SKM-1 treated with dmso at 0.1 percent for 144 hours (cell line): ENCODE measurements at regions not wholly inside any gene's neighbourhood (a gene's known extent, or its start where the extent isn't known, plus 50 kb on each side); places are given as distances from the start of the nearest gene placed in this dataset.
"Not testable (repeated sequence)": the region's sequence is repeated elsewhere in the genome, so short reads cannot be mapped to it uniquely, and the experiment has no call there.

Experiments used
- DNase-seq: peaks from one replicate; lab custom pipeline; 2025; ENCODE audit not compliant: unreplicated experiment; lab: John Stamatoyannopoulos, UW

DNA sequence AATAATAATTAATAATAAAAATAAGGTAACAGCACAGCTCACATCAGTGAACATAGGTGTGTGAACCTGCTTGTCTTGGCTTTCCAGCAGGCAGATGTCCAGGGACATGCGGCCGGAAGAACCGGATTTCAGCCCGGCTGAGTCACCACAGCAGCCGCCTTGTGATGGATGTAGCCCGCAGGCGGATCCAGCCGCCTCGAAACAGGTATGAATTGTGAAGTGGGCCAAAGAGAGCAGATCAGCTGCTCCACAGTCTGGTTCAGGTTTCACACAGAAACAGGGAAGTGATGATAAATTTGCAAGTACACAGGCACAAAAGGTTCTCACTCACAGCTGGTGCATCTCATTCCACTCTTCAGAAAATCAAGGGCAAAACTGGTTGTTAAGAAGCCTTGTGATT lies 55.1 kb downstream of the ID4 start:
- no peak for DNase-seq

DNA sequence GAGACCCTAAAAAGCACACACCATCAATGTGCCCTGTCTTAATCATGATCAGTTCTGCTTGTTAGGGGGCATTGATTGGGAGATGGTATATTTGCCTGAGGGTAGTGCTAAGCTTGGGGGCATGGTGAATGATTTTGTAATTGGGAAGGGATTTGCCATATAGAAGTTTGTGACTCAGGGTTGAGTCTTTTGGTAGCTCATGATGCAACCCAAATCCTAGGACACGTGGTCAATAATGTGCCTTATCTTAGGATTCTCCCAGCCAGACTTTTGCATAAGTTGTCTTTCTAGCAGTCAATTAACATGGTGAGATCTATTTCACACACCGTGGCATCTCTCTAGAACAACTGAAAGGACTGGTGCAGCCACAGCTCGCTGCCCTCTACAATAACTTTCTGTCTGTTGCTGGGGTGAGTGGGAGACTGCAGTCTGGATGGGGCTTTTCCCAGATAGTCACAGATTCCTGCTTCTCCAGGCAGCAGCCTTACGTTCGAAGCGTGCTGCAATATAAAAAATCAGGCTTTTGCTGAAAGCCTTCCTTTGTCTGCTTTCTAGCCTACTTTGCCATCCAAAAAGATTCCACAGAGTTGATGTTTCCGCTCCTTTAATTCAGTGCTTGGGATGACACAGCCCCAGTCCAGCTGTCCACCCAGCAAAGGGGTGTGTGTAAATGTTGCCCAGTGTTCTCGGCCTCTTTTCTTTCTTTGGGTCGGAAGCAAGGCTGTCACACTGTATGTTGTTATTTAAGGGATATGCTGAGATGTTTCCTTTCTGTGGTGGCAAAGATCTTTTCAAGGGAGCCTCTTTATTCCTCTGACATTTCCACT lies 58.9 kb downstream of the ID4 start:
- DNase-seq, result no peak

- no peak for DNase-seq
Observed at GRCh38 chr6:19896693-19897010, 59.5 kb downstream of the ID4 start.

DNA sequence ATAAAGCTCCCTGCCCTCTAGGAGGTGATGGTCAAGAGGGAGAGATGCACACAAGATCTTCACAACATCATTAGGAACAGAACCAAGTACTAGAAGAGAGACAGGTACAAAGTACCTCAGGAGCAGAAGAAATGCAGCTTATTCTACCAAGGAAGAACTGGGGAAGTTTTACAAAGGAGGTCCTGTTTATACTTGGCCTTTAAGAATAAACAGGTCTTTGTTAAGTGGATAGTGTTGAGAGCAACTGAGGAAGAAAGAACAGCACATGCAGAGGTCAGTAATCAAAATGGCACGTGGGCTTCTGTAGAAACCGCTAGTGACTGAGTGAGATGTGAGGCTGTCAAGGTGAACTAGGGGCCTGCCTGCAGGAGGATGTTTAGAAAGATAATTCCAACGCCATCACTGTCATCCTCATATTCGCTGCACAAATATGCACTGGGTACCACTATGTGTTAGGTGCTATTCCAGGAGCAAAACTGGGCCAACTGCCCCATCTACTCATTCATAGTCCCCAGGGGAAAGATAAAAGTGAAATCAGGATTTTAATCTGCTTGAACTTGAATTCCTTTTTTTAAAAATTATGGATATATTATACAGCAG lies 61.1 kb downstream of the ID4 start:
- DNase-seq, result no peak

- no peak for DNase-seq
Observed at GRCh38 chr6:19902201-19902600, 65.0 kb downstream of the ID4 start.

GRCh38 chr6:19904408-19904807 lies 67.2 kb downstream of the ID4 start:
- not testable (repeated sequence) for DNase-seq

GRCh38 chr6:19905584-19905983 lies 68.4 kb downstream of the ID4 start:
- DNase-seq, result no peak

DNA sequence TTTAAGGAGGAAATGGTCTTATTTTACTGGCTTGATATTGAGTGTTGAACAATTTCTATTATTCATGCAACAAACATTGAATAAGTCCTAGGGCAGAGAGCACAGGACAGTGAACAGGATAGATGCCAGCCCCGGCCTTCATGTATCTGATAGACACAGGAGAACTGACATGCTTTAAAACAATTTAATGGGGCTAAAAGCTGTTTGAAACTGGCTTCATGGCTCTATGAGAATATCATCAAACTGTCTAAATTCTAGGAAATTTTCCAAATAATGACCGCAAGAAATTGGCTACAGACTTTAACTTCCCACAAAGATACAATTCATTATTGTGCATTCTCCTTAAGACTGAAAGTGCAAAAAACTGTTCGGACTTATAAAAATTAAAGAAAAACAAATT lies 69.0 kb downstream of the ID4 start:
- no peak for DNase-seq

GRCh38 chr6:19911223-19911622 lies 74.1 kb downstream of the ID4 start:
- DNase-seq, result no peak

DNA sequence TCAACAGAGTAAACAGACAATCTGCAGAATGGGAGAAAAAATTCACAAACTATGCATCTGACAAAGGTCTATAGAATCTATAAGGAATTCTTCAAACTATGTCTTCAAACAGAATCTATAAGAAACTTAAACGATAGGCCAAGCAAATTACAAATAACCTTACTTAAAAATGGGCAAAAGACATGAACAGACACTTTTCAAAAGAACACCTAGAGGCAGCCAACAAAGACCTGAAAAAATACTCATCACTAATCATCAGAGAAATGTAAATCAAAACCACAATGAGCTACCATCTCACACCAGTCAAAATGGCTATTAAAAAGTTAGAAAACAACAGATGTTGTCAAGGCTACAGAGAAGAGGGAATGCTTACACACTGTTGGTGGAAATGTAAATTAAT lies 81.3 kb downstream of the ID4 start:
- no peak for DNase-seq

GRCh38 chr6:19921786-19922185 lies 84.6 kb downstream of the ID4 start:
- no peak for DNase-seq

DNA sequence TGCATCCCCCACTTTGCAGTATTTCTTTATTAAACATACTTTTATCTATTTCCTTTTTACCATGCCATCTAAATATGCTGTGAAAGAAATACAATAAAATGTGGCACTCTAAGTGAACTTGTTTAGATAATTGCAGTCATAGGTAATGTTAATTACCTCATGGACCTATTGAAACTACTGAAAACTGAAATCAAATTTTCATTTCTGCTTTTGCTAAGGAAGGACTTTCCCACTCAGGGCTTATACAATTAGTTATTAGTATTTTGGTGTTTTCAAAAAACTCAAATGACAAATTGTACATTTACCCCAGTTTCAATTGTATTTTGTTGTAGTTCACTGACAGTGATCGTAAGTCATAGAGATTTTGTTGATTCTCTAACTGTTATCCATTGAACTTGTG lies 88.4 kb downstream of the ID4 start:
- DNase-seq, result no peak

GRCh38 chr6:19928461-19928860 lies 91.3 kb downstream of the ID4 start:
- DNase-seq, result no peak

DNA sequence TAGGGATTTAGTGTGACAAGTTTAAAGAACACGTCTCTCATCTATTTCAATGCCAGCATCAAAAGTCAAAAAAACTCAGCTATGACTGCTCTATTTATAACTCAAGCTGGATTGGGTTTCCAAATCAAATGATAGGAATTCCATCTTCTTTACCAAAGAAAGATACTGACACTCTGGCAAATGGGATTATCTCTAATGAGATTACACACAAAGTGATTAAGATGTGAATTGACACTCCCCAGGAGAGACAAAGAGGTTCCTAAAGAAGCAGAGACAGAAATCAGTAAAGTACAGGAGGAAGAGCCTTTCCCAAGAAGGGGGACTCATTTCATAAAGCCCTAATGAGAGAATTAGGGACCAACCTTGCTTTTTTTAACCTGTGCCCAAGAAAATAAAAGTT lies 92.1 kb downstream of the ID4 start:
- no peak for DNase-seq

DNA sequence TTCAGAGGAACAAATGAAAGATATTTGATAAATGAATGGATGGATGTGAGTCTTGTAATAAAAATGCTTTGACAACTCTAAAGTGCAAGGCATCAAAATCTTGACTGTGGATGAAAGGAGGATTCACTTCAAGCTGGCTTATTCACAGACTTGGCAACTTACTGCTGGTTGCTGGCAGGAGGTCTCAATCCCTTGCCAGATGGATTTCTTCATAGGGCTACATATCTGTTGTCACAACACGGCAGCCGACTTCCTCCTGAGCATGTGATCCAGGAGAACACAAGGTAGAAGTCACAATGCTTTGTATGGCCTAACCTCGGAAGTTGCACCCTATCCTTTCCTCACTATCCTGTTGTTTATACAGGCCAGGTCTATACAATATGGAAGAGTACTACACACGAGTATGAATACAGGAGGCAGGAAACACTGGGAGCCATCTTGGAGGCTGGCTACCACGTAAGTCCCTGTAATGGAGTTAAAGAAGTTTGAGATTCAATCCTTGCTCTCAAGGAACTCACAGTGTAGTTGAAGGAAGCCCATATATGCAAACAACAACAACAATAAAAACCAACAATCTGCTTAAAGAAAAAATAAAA lies 97.9 kb downstream of the ID4 start:
- DNase-seq, result no peak

DNA sequence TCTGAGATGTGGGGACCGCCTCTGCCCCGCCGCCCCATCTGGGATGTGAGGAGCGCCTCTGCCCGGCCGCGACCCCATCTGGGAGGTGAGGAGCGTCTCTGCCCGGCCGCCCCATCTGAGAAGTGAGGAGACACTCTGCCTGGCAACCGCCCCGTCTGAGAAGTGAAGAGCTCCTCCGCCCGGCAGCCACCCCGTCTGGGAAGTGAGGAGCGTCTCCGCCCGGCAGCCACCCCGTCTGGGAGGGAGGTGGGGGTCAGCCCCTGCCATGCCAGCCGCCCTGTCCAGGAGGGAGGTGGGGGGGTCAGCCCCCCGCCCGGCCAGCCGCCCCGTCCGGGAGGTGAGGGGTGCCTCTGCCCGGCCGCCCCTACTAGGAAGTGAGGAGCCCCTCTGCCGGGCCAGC lies 102.2 kb downstream of the ID4 start:
- DNase-seq, result not testable (repeated sequence)

- DNase-seq, result not testable (repeated sequence)
Observed at GRCh38 chr6:19939926-19940325, 102.8 kb downstream of the ID4 start.

DNA sequence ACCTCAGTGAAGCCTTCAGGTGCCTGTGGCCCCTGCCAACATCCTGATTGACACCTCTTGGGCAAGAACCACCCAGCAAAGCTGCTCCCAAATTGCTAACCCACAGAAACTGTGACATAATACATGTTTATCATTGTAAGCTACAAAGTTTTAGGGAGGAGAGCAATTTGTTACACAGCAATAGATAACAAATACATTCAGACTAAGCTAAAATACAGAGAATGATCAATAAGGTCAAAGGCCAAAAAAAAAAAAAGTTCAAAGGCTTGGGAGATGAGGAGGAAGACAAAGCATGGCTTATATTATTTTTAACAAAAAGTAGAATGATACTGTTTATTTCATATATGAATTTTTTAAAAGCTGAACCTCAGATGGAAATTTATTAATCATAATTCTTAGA lies 105.9 kb downstream of the ID4 start:
- no peak for DNase-seq

DNA sequence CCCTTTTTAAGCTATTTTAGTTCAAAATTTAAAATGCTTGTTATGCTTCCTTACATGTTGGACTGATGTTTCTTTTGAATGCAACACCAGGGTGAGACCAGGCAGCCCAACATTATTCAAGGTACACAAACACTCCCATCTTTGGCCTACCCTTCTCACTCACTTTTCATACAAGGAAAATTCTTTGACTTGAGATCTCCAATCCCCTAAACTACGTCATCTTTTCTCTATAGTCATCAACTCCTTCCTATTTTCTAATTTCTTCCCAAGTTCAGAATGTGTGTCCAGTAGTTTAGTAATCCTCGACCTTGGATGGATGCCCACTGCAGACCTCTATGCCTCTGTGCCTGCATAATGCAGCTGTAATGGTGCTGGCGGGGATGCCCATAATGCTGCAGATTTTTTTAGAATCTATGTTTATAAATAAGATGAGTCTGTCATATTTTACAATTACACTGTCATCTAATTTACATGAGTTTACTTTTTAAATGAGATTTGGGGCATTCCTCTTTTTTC lies 108.7 kb downstream of the ID4 start:
- no peak for DNase-seq

DNA sequence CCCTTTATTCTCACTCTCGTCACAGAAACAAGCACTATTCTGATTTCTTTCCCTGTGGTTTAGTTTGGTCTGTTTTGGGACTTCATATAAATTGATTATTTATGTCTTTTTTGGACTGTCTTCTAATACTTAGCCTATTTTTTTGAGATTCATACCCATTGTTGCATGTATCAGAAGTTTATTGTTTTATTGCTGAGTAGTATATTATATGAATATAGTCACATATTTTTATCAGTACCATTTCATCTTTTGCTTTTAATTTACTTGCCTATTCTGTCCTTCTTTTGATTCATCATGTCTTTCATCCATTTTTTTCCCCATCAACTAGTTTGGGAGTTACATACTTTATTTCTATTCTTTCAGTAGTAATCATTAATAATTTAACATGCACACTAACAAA lies 112.0 kb downstream of the ID4 start:
- no peak for DNase-seq

- DNase-seq, result no peak
Observed at GRCh38 chr6:19964115-19964514, 126.9 kb downstream of the ID4 start.

GRCh38 chr6:19968201-19968600 lies 131.0 kb downstream of the ID4 start:
- no peak for DNase-seq
